ENCODE measurements at regions not wholly inside any gene's neighbourhood (a gene's known extent, or its start where the extent isn't known, plus 50 kb on each side); places are given as distances from the start of the nearest gene placed in this dataset.

DNA sequence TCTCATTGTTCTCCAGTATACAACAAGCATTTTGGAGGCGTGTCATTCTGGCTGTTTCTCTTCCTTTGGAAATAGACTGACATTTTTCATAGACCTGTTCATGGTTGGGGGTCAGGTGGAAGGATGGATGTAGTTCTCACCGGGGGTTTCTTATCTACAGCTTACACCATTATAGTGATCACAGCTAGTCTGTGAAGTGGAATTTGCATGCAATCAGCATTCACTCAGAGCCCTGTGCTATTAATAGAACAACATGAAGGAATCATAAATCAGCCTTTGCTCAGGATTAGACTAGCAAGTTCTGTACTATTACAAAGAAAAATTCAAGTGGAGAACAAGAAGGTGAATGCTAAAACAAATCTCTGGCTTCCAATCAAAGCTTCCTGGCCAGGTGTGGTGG lies 132.6 kb upstream of the PUDP start:
- TF ChIP-seq, protein P1, sequence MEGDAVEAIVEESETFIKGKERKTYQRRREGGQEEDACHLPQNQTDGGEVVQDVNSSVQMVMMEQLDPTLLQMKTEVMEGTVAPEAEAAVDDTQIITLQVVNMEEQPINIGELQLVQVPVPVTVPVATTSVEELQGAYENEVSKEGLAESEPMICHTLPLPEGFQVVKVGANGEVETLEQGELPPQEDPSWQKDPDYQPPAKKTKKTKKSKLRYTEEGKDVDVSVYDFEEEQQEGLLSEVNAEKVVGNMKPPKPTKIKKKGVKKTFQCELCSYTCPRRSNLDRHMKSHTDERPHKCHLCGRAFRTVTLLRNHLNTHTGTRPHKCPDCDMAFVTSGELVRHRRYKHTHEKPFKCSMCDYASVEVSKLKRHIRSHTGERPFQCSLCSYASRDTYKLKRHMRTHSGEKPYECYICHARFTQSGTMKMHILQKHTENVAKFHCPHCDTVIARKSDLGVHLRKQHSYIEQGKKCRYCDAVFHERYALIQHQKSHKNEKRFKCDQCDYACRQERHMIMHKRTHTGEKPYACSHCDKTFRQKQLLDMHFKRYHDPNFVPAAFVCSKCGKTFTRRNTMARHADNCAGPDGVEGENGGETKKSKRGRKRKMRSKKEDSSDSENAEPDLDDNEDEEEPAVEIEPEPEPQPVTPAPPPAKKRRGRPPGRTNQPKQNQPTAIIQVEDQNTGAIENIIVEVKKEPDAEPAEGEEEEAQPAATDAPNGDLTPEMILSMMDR (IDR thresholded peaks at IDR 0.05), result no peak
- TF ChIP-seq POLR2A (IDR thresholded peaks at IDR 0.05), result no peak
